ENCODE measurements at regions not wholly inside any gene's neighbourhood (a gene's known extent, or its start where the extent isn't known, plus 50 kb on each side); places are given as distances from the start of the nearest gene placed in this dataset.

DNA sequence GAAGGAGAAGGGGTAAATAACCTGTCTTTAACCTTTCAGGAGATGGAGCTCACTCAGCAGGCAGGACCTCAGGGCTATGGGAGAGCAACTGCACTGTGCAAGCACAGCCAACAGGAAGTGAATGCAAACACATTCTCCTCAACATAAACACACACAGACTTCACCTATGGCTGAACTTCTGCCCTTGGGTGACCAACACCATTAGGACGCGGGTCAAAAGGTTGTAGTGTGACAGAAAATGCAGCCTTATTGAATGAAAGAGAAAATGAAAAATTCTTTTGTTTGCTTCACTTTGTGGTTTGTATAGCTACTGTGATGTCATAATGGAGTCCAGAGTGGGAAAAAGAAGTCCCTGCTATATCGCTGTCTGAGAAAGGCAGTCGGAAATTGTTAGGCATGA is 323.0 kb downstream of the NDFIP2 start:
- TF ChIP-seq CTCF (IDR thresholded peaks at IDR 0.05; ENCODE audit: low read depth, low read length, missing input control): no peak
- TF ChIP-seq, protein P1, sequence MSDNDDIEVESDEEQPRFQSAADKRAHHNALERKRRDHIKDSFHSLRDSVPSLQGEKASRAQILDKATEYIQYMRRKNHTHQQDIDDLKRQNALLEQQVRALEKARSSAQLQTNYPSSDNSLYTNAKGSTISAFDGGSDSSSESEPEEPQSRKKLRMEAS (IDR thresholded peaks at IDR 0.05): no peak
- no peak for TF ChIP-seq JUND (IDR thresholded peaks at IDR 0.05)
- no peak for TF ChIP-seq YY1 (IDR thresholded peaks at IDR 0.05)
- TF ChIP-seq HNF4G (IDR thresholded peaks at IDR 0.05): no peak
- TF ChIP-seq RAD21 (IDR thresholded peaks at IDR 0.05): no peak
- TF ChIP-seq EGR1 (IDR thresholded peaks at IDR 0.05; ENCODE audit: low read depth in 2 of 2): no peak
- no peak for TF ChIP-seq GABPA (IDR thresholded peaks at IDR 0.05 in 1 of 2, conservative IDR thresholded peaks at IDR 0.05 in 1 of 2)
- no peak for TF ChIP-seq NR2F2 (IDR thresholded peaks at IDR 0.05)
- no peak for TF ChIP-seq TAF1 (conservative IDR thresholded peaks at IDR 0.05)
- TF ChIP-seq, protein P2, sequence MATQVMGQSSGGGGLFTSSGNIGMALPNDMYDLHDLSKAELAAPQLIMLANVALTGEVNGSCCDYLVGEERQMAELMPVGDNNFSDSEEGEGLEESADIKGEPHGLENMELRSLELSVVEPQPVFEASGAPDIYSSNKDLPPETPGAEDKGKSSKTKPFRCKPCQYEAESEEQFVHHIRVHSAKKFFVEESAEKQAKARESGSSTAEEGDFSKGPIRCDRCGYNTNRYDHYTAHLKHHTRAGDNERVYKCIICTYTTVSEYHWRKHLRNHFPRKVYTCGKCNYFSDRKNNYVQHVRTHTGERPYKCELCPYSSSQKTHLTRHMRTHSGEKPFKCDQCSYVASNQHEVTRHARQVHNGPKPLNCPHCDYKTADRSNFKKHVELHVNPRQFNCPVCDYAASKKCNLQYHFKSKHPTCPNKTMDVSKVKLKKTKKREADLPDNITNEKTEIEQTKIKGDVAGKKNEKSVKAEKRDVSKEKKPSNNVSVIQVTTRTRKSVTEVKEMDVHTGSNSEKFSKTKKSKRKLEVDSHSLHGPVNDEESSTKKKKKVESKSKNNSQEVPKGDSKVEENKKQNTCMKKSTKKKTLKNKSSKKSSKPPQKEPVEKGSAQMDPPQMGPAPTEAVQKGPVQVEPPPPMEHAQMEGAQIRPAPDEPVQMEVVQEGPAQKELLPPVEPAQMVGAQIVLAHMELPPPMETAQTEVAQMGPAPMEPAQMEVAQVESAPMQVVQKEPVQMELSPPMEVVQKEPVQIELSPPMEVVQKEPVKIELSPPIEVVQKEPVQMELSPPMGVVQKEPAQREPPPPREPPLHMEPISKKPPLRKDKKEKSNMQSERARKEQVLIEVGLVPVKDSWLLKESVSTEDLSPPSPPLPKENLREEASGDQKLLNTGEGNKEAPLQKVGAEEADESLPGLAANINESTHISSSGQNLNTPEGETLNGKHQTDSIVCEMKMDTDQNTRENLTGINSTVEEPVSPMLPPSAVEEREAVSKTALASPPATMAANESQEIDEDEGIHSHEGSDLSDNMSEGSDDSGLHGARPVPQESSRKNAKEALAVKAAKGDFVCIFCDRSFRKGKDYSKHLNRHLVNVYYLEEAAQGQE (IDR thresholded peaks at IDR 0.05): no peak
- TF ChIP-seq FOXA2 (IDR thresholded peaks at IDR 0.05): no peak
- no peak for TF ChIP-seq RXRA (IDR thresholded peaks at IDR 0.05)
- TF ChIP-seq SP1 (IDR thresholded peaks at IDR 0.05): no peak

Data from liver (tissue), 3 donors.